ENCODE measurements at regions not wholly inside any gene's neighbourhood (a gene's known extent, or its start where the extent isn't known, plus 50 kb on each side); places are given as distances from the start of the nearest gene placed in this dataset.

DNA sequence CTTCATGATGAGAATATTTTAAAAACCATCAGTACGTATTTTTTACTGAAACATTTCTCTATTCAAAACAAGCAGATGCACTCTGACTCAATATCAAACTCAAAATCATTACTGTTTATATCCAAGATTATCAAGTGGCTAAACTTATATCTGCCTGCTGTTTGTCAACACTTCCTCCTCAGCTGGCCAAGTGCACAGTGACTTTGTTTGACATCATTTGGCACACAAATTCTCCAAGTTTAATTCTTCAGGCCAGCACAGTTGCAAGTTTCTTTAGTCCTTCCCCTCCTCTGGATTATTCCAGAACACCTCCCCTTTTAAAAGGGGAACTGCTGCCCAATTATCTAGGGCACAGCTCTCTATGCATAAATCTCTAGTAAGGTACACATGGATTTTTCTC, 346.6 kb downstream of the FSIP2 start:
- CTCF ChIA-PET: no interaction called here
- H3K4me3 Mint-ChIP-seq: no peak overlapping the region
- Histone ChIP-seq H3K79me2 (ENCODE audit: control insufficient read depth, insufficient read depth, low read length) (no peaks in the 10 kb centered on the region), H4K20me1 (ENCODE audit: control insufficient read depth, insufficient read depth, low read length, poor library complexity, severe bottlenecking) (no peaks in the 10 kb centered on the region), H3K9me3 (ENCODE audit: control extremely low read depth in 1 of 3, control insufficient read depth in 2 of 3, insufficient read depth in 1 of 3, low read length in 2 of 3) (no peaks in the 10 kb centered on the region), H2AFZ (ENCODE audit: insufficient read depth, low read depth, low read length, poor library complexity, severe bottlenecking) (no peak overlapping the region), H3K4me1 (ENCODE audit: control insufficient read depth in 2 of 2, insufficient read depth in 2 of 2, low read length in 2 of 2) (no peaks in the 10 kb centered on the region), H3K27ac (ENCODE audit: low read length in 2 of 2) (no peak overlapping the region), H3K27me3 (replicated peaks in 1 of 4; ENCODE audit: control extremely low read depth in 1 of 4, control insufficient read depth in 3 of 4, insufficient read depth in 4 of 4, low read length in 3 of 4) (no peaks in the 10 kb centered on the region), H3K9ac (ENCODE audit: low read length) (no peak overlapping the region), H3K4me2 (replicated peaks; ENCODE audit: low read depth, low read length, poor library complexity, severe bottlenecking) (no peak overlapping the region), H3K36me3 (replicated peaks in 1 of 2; ENCODE audit: control extremely low read depth in 1 of 2, control insufficient read depth in 1 of 2, extremely low read depth in 1 of 2, insufficient read depth in 2 of 2, low read length in 1 of 2) (no peaks in the 10 kb centered on the region), H3K4me3 (ENCODE audit: control extremely low read depth in 1 of 5, extremely low read depth in 1 of 5, insufficient read depth in 1 of 5, low read depth in 2 of 5, low read length in 4 of 5) (no peak overlapping the region)
- no peaks in the 10 kb centered on the region for H3K9me3 Mint-ChIP-seq (ENCODE audit: insufficient read depth)
- ATAC-seq (ENCODE audit: low read depth) (no peak), DNase-seq (no peak)
- POLR2A ChIA-PET: no interaction called here
- TF ChIP-seq CTCF (IDR thresholded peaks at IDR 0.05): no peak
- TF ChIP-seq EZH2 (IDR thresholded peaks at IDR 0.05; ENCODE audit: borderline replicate concordance, insufficient read depth, low read depth, low read length, poor library complexity, severe bottlenecking): no peak
- H3K27ac Mint-ChIP-seq: no peak overlapping the region
- intact Hi-C loops (cut with micrococcal nuclease): no loop called here
- H3K27me3 Mint-ChIP-seq: no peaks in the 10 kb centered on the region
- H3K4me1 Mint-ChIP-seq: no peaks in the 10 kb centered on the region
- WGBS (ENCODE audit: insufficient coverage): no CpG with 5 or more reads among the region's 1 CpG

DNA sequence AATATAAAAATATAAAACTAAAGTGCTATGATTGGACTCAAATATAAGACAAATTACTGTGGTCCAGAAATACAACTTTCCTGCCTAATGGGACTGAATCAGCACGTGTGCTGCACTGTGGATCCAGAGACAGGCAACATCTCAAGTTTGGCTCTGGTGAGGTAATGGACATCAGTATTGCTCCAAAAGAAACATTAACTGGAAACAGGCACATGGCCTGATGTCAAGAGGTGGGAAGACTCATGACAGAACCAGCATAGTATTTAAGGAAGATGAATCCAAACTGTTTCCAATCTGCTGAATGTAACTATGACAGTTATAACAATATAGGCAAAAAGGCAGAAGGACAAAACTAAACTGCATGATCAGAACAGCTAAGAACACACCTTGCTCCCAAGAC, 354.6 kb downstream of the FSIP2 start:
- Histone ChIP-seq H3K79me2 (ENCODE audit: control insufficient read depth, insufficient read depth, low read length) (no peaks in the 10 kb centered on the region), H3K27me3 (replicated peaks in 1 of 4; ENCODE audit: control extremely low read depth in 1 of 4, control insufficient read depth in 3 of 4, insufficient read depth in 4 of 4, low read length in 3 of 4) (no peaks in the 10 kb centered on the region), H3K36me3 (replicated peaks in 1 of 2; ENCODE audit: control extremely low read depth in 1 of 2, control insufficient read depth in 1 of 2, extremely low read depth in 1 of 2, insufficient read depth in 2 of 2, low read length in 1 of 2) (no peaks in the 10 kb centered on the region), H4K20me1 (ENCODE audit: control insufficient read depth, insufficient read depth, low read length, poor library complexity, severe bottlenecking) (no peaks in the 10 kb centered on the region), H3K9me3 (ENCODE audit: control extremely low read depth in 1 of 3, control insufficient read depth in 2 of 3, insufficient read depth in 1 of 3, low read length in 2 of 3) (no peaks in the 10 kb centered on the region), H3K4me1 (ENCODE audit: control insufficient read depth in 2 of 2, insufficient read depth in 2 of 2, low read length in 2 of 2) (no peaks in the 10 kb centered on the region), H3K9ac (ENCODE audit: low read length) (no peak overlapping the region), H3K27ac (ENCODE audit: low read length in 2 of 2) (no peak overlapping the region), H2AFZ (ENCODE audit: insufficient read depth, low read depth, low read length, poor library complexity, severe bottlenecking) (no peak overlapping the region), H3K4me3 (ENCODE audit: control extremely low read depth in 1 of 5, extremely low read depth in 1 of 5, insufficient read depth in 1 of 5, low read depth in 2 of 5, low read length in 4 of 5) (no peak overlapping the region), H3K4me2 (replicated peaks; ENCODE audit: low read depth, low read length, poor library complexity, severe bottlenecking) (no peak overlapping the region)
- Mint-ChIP-seq H3K4me3 (no peak overlapping the region), H3K27ac (no peak overlapping the region), H3K9me3 (ENCODE audit: insufficient read depth) (no peaks in the 10 kb centered on the region), H3K4me1 (no peaks in the 10 kb centered on the region), H3K27me3 (no peaks in the 10 kb centered on the region)
- WGBS (ENCODE audit: insufficient coverage): 100% methylated on average over 1 of the region's 1 CpG
- no peak for DNase-seq
- ChIA-PET POLR2A (no interaction called here), CTCF (no interaction called here)
- no peak for ATAC-seq (ENCODE audit: low read depth)
- intact Hi-C loops (cut with micrococcal nuclease): no loop called here
- no peak for TF ChIP-seq EZH2 (IDR thresholded peaks at IDR 0.05; ENCODE audit: borderline replicate concordance, insufficient read depth, low read depth, low read length, poor library complexity, severe bottlenecking)
- no peak for TF ChIP-seq CTCF (IDR thresholded peaks at IDR 0.05)
